ENCODE measurements at regions not wholly inside any gene's neighbourhood (a gene's known extent, or its start where the extent isn't known, plus 50 kb on each side); places are given as distances from the start of the nearest gene placed in this dataset.

DNA sequence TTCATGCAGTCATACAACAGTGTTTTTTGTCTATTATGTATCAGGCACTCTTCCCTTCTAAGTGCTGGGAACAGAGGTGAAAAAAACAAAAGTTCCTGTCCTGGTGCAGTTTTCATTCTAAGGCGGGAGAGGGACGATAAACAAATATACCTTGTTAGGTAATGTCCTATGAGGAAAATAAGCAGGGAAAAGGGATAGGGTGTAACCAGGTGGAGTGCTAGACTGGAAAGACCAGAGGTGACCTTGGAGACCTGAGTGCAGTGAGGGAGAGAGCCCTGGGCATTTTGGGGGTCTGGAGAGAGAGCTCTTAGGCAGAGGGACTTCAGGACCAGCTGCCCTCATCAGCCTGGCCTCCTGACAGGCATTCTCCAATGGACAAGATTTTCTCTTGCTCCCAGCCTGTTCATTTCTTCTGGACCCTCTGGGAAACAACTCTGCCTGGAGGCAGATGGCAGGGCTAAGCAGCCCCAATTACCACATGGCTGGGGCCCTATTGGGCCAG is 97.2 kb upstream of the TJP1 start:
- DNase-seq (ENCODE audit: low read depth in 3 of 3, low spot score in 1 of 3): no peak

DNA sequence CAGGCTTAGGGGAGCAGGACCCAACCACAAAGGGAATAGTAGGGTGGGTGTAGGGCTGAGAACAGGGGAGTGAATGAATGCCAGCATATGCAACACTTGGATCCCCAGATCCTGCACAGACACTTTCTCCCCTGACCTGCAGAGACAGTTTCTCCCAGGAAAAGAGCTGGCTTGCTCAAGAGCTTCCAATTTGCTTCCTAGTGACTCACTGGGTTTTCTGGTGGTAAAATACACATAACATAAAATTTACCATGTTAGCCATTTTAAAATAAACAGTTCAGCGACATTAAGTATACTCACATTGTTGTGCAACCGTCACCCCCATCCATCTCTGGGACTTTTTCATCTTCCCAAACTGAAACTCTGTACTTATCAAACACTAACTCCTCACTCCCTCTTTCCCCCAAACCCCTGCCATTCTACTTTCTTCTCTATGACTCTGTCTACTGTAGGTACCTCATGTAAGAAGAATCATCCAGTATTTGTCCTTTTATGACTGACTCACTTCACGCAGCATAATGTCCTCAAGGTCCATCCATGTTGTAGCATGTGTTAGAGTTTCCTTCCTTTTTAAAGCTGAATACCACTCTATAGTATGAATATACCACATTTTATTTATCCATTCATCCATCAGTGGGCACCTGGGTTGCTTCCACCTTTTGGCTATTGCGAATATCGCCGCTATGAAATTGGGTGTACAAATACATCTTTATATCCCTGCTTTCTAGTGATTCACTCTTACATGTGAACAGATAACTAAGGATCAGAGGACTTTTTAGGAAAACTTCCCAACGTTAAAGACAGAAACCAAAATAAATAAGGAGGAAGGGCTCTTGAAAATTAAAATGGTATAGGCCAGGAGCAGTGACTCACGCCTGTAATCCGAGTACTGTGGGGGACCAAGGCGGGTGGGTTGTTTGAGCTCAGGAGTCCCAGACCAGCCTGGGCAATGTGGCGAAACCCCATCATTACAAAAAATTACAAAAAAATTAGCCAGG is 95.6 kb upstream of the TJP1 start:
- no peak for DNase-seq (ENCODE audit: low read depth in 3 of 3, low spot score in 1 of 3)

DNA sequence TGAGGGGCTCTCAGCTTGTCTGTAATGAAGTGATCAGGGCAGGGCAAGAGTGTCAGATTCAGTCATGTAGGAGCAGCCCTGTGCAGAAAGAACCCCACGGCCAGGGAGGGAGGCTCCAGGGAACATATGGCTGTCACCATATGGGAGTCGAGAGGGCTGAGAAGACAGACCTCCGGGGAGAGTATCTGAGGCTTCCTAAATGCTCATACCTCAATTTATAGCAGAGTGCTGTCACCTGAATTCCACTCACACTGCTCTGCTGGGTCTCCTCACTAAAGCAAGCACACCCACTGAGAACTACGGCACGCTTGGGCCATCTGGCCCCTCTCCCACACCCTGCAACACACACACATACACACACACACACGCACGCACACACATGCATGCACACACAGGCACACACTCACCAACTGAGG is 92.3 kb upstream of the TJP1 start:
- no peak for DNase-seq (ENCODE audit: low read depth in 3 of 3, low spot score in 1 of 3)

DNA sequence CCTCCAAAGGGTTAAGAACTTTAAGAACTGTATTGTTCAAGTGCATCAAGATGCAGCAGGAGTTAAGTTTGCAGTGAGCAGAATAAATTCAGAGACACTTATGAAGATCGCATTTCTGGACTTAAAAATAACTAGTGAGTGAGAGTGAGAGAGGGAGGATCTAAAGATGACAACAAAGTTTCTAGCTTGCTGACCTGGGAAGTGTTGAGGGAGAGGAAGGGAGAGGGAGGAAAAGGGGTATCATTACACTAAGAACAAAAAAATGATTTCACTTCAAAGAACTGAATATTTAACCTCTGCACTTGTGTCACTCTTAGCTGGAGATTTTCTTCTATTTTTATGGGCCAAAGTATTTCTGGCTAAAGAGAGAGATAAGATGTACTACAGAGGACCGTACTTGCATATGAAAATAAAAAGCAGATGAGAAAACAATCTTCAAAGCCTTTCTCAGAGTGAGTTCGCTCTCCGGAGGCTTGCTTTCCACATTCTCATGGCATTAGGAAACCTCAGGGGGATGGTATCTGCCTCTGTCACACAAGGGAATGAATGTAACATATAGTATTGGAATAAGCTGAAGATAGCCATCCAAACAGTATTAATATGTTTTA is 91.4 kb upstream of the TJP1 start:
- DNase-seq (ENCODE audit: low read depth in 3 of 3, low spot score in 1 of 3): no peak

DNA sequence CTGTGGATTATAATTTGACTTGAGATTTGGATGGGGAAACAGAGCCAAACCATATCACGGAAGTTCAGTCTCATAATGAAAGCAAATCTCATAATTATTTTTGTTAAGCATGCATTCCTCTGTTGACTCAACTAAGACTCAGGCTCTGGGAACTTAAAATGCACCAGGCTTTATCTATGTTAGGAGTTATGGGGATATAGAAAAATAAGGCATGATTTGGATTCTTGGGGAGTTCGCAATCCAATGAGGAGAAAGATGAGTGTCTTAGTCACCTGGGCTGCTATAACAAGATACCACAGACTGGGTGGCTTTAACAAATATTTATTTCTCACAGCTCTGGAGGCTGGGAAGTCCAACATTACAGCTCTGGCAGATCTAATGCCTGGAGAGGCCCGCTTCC is 89.4 kb upstream of the TJP1 start:
- DNase-seq (ENCODE audit: low read depth in 3 of 3, low spot score in 1 of 3): no peak

DNA sequence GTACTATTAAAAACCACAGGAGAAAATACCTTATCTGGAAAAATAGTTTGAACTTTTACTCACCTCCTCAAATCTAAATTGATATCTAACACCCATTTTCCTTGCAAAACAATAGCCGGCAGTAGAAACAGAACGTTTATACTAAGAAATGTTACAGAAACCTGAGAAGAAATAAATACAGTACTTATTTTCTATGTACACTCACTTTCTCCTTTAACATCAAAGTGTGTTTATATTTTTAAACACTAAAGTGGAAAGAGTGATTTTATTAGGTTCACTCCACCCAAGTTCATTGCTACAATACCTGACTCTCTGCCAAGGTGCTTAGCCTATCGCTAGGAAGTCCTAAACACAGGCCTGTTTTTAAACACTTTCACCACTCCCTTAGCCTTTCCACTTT is 87.8 kb upstream of the TJP1 start:
- DNase-seq (ENCODE audit: low read depth in 3 of 3, low spot score in 1 of 3): no peak

DNA sequence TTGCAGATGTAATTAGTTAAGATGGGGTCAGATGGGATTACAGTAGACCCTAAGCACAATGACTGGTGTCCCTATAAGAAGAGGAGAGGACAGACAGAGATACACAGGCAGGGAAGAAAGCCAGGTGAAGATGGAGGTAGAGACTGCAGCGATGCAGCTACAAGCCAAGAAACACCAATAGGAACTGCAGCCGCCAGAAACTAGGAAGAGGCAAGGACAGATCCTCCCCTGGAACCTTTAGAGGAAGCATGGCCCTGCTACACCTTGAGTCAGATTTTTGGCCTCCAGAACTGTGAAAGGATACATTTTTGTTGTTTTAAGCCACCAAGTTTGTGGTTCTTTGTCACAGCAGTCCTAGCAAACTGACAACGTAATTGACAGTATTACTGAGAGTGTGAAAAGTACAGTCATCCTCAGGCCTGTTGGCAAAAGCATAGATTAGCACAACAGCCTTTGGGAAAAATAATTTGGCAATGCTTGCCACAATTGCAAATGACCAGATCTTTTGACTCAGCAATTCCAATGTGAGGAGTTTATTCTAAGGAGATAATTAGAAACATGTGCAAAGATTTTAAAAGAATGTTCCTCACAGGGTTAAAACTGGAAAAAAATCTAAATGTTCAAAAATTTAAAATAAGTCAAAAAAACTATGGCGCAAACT is 82.6 kb upstream of the TJP1 start:
- DNase-seq (ENCODE audit: low read depth in 3 of 3, low spot score in 1 of 3): no peak

DNA sequence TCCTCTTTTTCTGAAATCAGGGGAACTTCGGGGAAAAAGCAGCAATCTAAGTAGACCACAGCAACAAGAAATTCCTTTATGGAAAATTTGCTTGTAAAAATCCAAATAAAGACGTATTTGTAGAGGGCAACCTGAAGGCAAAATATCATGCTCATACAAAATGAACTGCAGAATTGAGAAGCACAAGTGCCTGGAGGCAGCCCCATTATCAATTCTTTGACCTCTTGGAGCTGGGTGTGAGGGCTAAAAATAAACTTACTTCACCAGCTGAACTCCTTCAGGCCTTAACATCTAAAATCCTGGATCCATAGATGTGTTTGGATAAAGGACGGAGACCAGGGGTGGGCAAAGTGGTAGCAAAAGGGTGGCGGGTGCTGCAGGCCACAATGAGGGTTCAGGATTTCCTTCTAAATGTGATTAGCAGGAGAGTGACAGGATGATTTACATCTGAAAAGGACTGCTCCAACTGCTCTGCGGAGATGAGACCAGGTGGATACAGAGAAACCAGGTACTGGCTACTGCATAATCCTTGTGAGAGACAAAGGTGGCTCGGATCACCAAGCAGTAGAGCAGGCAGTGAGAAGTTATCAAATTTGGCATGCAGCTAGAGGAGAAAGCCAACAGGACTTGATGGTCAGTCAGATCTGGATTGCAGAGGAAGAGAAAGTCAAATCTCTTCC is 81.7 kb upstream of the TJP1 start:
- DNase-seq (ENCODE audit: low read depth in 3 of 3, low spot score in 1 of 3): no peak

DNA sequence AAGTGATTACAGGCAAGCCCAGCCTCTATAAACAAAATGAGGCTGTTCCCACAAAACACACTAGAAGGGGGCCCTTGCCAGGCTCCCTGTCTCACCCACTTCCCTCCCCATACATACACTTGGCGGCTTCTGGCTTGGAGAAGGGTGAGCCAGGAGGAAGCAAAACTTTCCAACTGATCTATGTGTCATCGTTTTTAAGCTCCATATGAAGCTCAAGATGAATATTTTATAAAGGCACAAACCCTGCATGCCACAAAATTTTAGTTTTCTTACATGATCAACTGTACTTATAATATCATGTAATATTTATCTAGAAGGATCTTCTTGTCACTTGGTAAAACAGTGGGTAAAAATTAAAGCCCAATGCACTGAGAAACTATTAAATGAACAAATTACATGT is 80.8 kb upstream of the TJP1 start:
- DNase-seq (ENCODE audit: low read depth in 3 of 3, low spot score in 1 of 3): no peak

DNA sequence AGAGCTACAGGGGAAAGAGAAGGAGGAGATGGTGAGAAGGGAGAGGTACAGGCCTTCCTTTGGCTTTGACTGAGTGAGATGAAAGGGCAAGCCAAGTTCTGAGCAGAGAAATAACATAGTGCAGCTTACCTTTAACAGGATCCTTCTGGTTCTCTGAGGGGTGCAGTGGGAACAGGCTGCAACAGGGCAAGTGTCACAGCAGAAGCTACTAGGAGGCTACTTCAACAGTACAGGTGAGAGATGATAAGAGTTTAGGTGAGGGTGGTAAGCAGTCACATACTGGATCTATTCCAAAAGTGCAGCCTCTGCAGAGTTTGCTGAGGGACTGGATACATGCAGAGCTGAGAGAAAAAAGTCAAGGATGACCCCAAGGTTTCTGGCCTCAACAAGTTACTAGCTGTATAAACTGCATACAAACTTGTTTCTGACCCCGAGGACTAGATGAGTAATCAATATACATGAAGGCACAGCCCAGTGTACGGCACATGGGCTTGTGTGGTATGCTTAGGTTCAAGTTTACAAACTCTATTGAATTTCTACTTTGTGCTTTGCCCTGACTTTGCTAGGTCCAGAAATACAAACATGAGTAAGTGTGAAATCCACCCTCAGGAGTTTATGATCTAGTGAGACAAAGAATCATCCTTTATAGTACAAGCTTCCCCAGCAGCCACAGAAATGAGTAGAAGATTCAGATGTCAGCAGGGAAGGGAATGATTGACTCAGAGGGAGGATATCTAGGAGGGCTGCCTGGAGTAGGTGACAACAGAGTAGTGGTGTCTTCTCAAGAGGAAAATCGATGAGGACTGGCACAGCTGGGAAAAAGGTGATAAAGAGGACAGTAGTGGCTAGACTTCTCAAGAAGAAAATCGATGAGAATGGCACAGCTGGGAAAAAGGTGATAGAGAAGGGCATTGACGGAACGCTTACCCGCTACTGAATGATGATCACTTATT is 78.2 kb upstream of the TJP1 start:
- no peak for DNase-seq (ENCODE audit: low read depth in 3 of 3, low spot score in 1 of 3)

DNA sequence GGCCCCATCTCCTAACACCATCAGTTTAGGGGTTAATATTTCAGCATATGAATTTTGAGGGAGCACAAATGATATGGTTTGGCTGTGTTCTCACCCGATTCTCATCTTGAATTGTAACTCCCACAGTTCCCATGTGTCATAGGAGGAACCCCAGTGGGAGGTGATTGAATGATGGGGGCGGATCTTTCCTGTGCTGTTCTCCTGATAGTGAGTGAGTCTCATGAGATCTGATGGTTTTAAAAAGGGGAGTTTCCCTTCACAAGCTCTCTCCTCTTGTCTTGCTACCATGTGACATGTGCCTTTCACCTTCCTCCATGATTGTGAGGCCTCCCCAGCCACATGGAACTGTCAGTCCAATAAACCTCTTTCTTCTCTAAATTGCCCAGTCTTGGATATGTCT is 73.8 kb upstream of the TJP1 start:
- no peak for DNase-seq (ENCODE audit: low read depth in 3 of 3, low spot score in 1 of 3)

DNA sequence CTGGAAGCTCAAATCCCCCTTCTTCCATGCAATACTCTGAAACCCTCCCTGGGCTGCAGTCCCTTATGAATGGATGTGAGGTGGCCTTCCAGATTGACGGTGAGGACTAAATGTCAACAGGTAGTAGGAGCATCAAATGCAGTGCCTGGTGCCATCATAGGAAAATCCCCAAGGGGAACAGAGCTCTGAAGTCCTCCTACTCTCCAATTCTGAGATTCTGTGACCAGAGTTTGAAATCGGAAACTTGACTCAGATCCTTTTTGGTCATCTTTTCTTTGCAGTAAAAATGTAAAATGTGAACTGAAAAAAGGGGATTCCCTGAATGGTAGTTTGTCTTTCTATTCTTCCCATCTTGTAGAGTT is 68.8 kb upstream of the TJP1 start:
- no peak for DNase-seq (ENCODE audit: low read depth in 3 of 3, low spot score in 1 of 3)

DNA sequence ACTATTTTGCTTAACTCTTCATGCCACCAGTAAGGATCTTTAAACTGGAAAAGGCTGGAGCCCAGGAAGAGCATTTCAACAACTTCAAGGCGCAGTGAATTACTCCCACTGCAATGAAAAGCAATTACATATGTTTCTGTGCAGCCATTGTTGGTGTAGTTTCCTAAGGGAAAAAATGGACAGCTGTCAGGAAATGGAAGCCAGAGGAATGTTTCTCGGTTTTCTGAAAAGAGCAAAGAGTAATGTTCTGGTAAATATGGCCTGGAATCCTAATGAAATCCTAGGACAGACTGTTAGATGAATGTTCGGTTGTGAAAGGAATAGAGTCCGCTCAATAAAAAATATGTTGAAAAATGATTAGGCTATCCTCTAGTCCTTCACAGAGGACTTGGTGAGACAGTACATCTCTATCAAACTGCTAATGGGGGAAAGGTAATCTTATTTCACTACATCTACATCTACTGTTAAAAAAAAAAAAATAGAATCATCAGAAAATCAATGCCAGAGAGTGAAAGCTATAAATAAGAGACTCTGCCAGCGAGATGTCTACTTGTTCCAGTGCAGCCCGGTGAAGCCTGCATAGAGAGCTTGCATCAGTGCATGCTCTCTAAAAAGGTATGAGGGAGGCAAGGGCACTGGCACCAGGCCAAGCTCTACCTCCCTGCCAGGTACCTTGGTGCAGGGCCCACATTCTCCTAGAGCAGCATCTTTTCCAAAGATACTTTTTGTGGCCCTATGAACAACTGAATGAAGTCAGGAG is 68.2 kb upstream of the TJP1 start:
- no peak for DNase-seq (ENCODE audit: low read depth in 3 of 3, low spot score in 1 of 3)

DNA sequence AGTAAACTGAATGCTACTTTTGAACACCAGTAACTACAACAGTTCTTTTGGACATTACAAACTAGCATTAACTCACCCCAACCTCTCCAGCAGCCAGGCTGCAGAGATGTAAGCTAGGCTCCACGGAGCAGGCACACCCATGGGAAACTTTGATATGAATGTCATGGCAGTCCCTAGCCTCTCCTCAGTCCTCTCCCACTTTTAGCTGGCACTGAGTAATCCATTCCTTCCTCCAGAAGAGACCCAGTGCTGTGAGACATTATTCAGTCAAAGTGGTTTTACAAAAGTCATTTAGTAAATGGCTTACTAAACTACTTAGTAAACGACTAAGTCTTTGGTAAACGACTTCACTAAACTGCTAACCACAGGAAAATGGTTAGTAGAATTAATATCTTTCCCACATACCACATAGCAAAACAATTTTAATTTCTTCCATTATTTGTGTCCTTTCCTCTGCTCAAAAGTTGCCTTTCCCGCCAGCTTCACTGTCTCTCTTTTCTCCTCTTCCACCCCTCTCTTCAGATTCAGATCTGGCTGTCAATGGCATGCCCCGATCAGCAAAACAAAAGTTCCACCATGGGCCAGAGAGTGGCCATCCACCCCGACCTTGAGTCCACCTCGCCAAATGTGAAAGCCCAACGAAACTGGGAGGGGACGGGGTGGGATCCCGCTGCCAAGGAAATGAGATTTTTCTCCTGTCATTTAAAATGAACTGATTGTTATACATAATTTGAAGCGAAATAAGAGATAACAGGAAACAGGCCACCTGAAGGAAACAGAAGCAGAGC is 67.5 kb upstream of the TJP1 start:
- DNase-seq (ENCODE audit: low read depth in 3 of 3, low spot score in 1 of 3): no peak

DNA sequence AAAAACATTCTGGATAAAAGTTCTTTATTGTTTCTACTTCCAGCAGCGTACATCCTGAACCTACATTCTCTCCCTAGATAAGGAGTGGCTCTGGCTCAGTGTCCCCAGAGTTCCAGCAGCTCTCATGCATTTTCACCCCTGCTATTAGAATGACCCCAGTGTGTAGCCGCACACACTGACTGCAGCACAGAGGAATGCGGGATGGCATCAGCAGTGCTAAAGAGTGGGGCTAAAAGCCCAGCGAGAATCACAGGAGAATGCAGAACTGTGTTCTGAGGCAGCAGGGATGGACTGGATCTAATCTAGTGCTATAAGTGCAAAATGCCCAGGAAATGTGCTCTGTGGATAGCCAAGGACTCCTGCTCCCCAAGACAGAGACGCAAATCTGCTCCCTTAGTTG is 66.4 kb upstream of the TJP1 start:
- DNase-seq (ENCODE audit: low read depth in 3 of 3, low spot score in 1 of 3): no peak

DNA sequence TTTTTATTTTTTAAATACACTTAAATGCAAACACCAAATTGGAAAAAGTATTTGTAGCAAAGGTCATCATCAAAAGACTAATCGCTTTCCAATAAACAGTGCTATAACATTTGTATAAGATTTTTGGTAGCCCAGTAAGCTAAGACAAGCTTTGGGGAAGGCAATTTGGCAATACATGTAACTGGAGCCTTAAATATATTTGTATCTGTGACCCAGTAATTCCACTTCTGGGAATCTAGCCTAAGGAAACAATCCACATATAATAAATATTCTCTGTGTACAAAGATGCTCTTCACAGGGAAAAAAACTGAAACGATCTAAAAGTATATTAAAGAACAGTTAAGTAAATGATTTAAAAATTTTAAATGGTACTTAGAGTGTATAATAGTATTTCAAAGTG is 65.5 kb upstream of the TJP1 start:
- DNase-seq (ENCODE audit: low read depth in 3 of 3, low spot score in 1 of 3): no peak

DNA sequence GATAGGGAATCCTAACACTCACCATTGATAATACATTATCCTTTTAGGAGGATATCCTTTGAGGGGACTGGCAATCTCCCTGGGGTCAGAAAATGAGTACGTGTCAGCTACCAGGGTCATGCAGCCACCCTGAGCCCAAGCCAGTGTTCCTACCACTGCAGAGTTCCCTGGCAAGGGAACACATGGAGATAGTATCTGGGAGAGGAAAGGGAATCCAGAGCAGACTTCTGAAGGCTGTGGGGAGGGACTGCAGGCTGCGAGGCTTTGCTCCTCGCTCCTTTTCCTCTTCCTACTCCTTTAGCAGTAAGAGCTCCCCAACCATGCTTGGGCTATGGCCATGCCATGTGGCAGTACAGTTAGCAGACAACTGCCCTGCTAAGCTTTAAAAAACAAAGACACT is 62.9 kb upstream of the TJP1 start:
- no peak for DNase-seq (ENCODE audit: low read depth in 3 of 3, low spot score in 1 of 3)

DNA sequence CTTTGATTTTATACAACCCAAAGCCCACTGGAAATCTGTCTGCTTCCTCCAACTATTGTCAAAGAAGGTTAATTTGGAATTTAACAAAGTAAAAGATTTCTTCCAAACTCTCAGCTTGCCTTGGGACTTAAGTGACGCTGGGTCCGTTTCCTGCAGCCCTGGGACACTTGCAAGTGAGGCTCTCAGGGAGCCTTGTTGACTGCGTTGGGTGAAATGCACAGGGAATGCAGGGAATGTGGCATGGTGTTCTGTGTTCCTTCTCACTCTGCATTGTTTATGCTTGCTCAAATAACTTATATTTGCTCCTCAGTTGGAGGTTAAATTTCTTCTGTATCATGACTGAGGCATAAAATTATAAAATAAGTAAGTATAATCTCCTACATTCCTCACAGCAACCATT is 60.9 kb upstream of the TJP1 start:
- no peak for DNase-seq (ENCODE audit: low read depth in 3 of 3, low spot score in 1 of 3)

DNA sequence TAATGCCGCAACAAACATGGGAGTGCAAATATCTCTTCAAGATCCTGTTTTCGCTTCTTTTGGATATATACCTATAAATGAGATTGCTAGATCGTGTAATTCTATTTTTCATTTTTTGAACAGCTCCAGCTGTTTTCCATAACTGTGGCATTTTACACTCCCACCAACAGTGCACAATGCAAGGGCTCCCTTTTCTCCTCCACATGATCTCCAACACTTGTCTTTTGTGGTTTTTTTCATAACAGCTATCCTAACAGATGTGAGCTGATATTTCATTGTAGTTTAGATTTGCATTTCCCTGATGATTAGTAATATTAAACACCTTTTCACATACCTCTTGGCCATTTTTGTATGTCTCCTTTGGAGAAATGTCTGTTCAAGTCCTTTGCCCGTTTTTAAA is 58.6 kb upstream of the TJP1 start:
- no peak for DNase-seq (ENCODE audit: low read depth in 3 of 3, low spot score in 1 of 3)

Measured in stimulated activated CD4-positive, alpha-beta T cell treated with anti-CD3 and anti-CD28 coated beads, TNF-alpha, amount 100 ng/mL, for 1 hour (primary cell).